SU-DHL-6 (cell line): ENCODE measurements at regions not wholly inside any gene's neighbourhood (a gene's known extent, or its start where the extent isn't known, plus 50 kb on each side); places are given as distances from the start of the nearest gene placed in this dataset.

ENCODE experiments used
- CTCF ChIP-seq: fragments of 200-600 bp; sonication (generic); IDR thresholded peaks from one replicate; pipeline ENCODE4 v1.5.1; 2017; ENCODE audit warnings: antibody characterized with exemption, mild to moderate bottlenecking, low read length, moderate library complexity; ENCODE audit not compliant: insufficient read depth, poor library complexity, severe bottlenecking
- EZH2phosphoT487 ChIP-seq: fragments of 200-600 bp; sonication (generic), shearing (Covaris generic); conservative IDR thresholded peaks from 2 replicates; pipeline ENCODE4 v1.6.1; 2018; ENCODE audit warnings: mild to moderate bottlenecking, antibody characterized with exemption, low read length, moderate library complexity, mixed read lengths

DNA sequence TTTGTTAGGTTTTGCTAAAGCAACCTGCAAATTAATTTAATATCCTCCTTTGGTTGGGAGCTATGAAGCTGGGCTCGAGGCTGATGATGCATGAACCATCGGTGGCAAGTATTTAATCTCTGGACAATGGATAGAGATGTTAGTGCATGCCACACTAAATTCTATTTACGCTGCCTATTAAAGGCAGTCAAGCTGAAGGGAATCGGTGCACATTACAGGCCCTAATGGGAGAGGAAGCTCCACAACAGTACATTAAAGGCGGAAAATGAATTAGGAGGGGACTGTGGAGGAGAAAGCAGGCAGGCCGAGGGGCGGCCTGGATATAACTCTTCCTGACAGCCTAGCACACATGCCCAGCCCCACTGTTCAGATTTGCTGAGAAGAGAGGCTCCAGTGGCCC is 132.4 kb upstream of the MAFB start:
- TF ChIP-seq CTCF, result no peak
- no peak for TF ChIP-seq EZH2phosphoT487
